Gastroesophageal sphincter (tissue), 4 donors: ENCODE measurements at regions not wholly inside any gene's neighbourhood (a gene's known extent, or its start where the extent isn't known, plus 50 kb on each side); places are given as distances from the start of the nearest gene placed in this dataset.
A peak's percentile ranks its signal among the peaks of the same experiment; 100 is the strongest.

Experiments
- ATAC-seq: fragments of 150-250 bp; one replicate; pipeline ENCODE4 v1.9.1; 2016; ENCODE audit warnings: mild to moderate bottlenecking, moderate library complexity
- H3K27ac ChIP-seq, 4 donors: fragments of 200-600 bp; sonication (generic) in 3 of 4; 1 replicate in 3 of 4; 2 replicates in 1 of 4; pipeline ENCODE4 v1.5.1; 2016 to 2019
- H3K27me3 ChIP-seq: fragments of 200-600 bp; sonication (generic); one replicate; pipeline ENCODE4 v1.5.1; 2019
- H3K36me3 ChIP-seq, 2 donors: fragments of 200-600 bp; sonication (generic); one replicate each; pipeline ENCODE4 v1.5.1; 2019; ENCODE audit warnings: control low read depth in 1 of 2
- H3K4me1 ChIP-seq, 3 donors: fragments of 200-600 bp; sonication (generic); 1 replicate in 2 of 3; 2 replicates in 1 of 3; pipeline ENCODE4 v1.5.1; 2016 to 2019; ENCODE audit warnings: control low read depth in 2 of 3
- H3K4me3 ChIP-seq, 2 donors: fragments of 200-600 bp; sonication (generic); one replicate each; pipeline ENCODE4 v1.5.1; 2019; ENCODE audit warnings: mild to moderate bottlenecking in 1 of 2, moderate library complexity in 1 of 2
- H3K9me3 ChIP-seq, 3 donors: fragments of 200-600 bp; sonication (generic); one replicate each; pipeline ENCODE4 v1.5.1; 2017 to 2019; ENCODE audit warnings: control low read depth in 2 of 3
- EP300 ChIP-seq: sonication (generic); formaldehyde crosslinking; IDR thresholded peaks from one replicate; pipeline ENCODE4 v1.6.1; 2017; ENCODE audit warnings: antibody characterized with exemption, mild to moderate bottlenecking
- POLR2A ChIP-seq, 2 donors: fragments of 450-650 bp; IDR thresholded peaks; one replicate each; pipeline ENCODE4 v1.6.1; 2017; ENCODE audit warnings: antibody characterized with exemption in 2 of 2, mild to moderate bottlenecking in 2 of 2, moderate library complexity in 1 of 2
- POLR2AphosphoS5 ChIP-seq: sonication (generic); formaldehyde crosslinking; IDR thresholded peaks from one replicate; pipeline ENCODE4 v1.6.1; 2017; ENCODE audit warnings: antibody characterized with exemption
- WGBS, 2 donors: methylation state at CpG; one replicate each; pipeline ENCODE4 v1.1.5; 2018; ENCODE audit warnings: low coverage in 1 of 2; 5-methylcytosine and 5-hydroxymethylcytosine counted together
- TF ChIP-seq, protein P1 (sequence below), 4 experiments: fragments of 200-600 bp in 2 of 4; fragments of 450-650 bp in 2 of 4; sonication (generic) in 1 of 4; IDR thresholded peaks; one replicate each; pipeline ENCODE4 v1.5.1; 2017 to 2019; ENCODE audit warnings: antibody characterized with exemption in 4 of 4, mild to moderate bottlenecking in 2 of 4, moderate library complexity in 2 of 4

DNA sequence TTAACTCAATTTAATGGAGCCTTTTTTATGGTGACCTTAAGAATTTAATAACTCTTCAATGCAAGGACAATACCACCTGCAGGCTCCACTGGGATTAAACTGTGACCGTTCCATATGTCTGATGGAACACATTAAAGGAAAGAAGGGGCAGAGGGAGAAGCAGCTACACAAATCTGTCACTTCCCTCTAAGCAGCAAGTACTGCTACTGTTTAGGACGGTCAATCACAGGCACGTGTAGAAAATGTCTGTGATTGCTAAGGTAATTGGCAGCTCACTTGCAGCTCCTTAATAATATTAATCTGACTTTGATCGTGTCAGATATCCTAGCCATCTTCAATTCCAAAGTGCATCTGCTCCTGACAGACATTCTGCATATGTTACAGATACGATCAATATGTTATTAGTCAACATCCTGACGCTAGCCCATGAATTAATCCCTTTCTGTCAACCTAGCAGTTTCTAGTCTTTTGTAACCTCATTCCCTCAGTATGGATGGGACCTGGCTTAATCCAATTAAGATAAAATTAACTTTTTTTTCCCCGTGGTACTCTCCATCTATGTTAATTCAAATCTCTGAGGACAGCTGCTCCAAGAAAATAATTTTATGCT lies 1012.4 kb downstream of the AMY1C start:
- Histone ChIP-seq H3K4me1 (no peaks in the 10 kb centered on the region), H3K27me3 (no peaks in the 10 kb centered on the region), H3K9me3 (no peaks in the 10 kb centered on the region), H3K4me3 (no peak overlapping the region), H3K27ac (no peak overlapping the region), H3K36me3 (no peaks in the 10 kb centered on the region)
- ATAC-seq: no peak
- WGBS, 2 donors: 49 to 64% methylated on average over 6 to 7 of the region's 7 CpGs
- TF ChIP-seq POLR2A (IDR thresholded peaks at IDR 0.05): no peak
- no peak for TF ChIP-seq POLR2AphosphoS5
- no peak for TF ChIP-seq EP300
- TF ChIP-seq, protein P1, sequence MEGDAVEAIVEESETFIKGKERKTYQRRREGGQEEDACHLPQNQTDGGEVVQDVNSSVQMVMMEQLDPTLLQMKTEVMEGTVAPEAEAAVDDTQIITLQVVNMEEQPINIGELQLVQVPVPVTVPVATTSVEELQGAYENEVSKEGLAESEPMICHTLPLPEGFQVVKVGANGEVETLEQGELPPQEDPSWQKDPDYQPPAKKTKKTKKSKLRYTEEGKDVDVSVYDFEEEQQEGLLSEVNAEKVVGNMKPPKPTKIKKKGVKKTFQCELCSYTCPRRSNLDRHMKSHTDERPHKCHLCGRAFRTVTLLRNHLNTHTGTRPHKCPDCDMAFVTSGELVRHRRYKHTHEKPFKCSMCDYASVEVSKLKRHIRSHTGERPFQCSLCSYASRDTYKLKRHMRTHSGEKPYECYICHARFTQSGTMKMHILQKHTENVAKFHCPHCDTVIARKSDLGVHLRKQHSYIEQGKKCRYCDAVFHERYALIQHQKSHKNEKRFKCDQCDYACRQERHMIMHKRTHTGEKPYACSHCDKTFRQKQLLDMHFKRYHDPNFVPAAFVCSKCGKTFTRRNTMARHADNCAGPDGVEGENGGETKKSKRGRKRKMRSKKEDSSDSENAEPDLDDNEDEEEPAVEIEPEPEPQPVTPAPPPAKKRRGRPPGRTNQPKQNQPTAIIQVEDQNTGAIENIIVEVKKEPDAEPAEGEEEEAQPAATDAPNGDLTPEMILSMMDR (IDR thresholded peaks at IDR 0.05): no peak

DNA sequence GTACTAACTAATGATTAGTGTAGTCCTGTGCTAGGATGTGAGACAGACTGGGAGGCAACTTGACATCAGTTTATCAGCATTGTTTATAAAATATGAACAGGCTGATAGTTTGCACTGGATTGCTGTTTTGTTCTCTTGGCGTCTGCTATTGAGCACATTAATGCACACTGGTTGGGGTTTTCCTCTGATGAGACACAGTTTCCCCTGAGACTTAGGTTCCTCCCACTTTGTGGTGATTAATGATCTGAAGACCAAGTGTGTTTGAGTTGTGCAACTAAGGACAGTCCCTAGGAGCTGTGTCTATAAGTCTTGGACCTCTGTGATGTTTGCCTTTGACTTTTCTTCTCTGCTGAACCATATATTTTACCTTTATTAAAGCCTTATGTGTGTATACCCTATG lies 1015.4 kb downstream of the AMY1C start:
- Histone ChIP-seq H3K27ac (no peak overlapping the region), H3K4me1 (no peaks in the 10 kb centered on the region), H3K36me3 (no peaks in the 10 kb centered on the region), H3K4me3 (no peak overlapping the region), H3K9me3 (no peaks in the 10 kb centered on the region), H3K27me3 (no peaks in the 10 kb centered on the region)
- WGBS, 2 donors: 0 to 40% methylated on average over 1 of the region's 1 CpG
- TF ChIP-seq EP300 (no peak), POLR2AphosphoS5 (no peak), POLR2A (IDR thresholded peaks at IDR 0.05) (no peak)
- TF ChIP-seq, protein P1 (IDR thresholded peaks at IDR 0.05): no peak
- no peak for ATAC-seq

DNA sequence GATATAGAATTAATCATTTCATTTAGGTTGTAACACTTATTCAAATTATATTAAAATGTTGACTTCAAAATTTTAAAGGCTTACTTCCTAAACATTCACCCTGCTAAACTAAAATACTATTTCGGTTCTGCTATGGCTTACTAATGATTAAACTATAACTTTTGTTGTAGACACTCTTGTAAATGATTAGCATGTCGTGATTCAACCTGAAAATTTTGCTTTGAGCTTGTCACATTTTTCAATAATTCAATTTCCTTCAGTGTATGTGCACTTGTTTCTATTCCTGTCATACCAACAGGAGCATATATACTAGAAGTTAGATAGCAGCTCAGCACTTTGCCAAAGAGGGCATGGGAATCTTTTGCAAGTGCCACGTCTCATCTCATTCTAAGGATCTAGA lies 1018.8 kb downstream of the AMY1C start:
- TF ChIP-seq EP300 (no peak), POLR2AphosphoS5 (no peak), POLR2A (IDR thresholded peaks at IDR 0.05) (no peak)
- TF ChIP-seq, protein P1 (IDR thresholded peaks at IDR 0.05): no peak
- ATAC-seq: no peak
- Histone ChIP-seq H3K36me3 (no peaks in the 10 kb centered on the region), H3K9me3 (no peaks in the 10 kb centered on the region), H3K4me3 (no peak overlapping the region), H3K4me1 (no peaks in the 10 kb centered on the region), H3K27ac (no peak overlapping the region), H3K27me3 (no peaks in the 10 kb centered on the region)
- WGBS, 2 donors: 68 to 79% methylated on average over 3 of the region's 3 CpGs

DNA sequence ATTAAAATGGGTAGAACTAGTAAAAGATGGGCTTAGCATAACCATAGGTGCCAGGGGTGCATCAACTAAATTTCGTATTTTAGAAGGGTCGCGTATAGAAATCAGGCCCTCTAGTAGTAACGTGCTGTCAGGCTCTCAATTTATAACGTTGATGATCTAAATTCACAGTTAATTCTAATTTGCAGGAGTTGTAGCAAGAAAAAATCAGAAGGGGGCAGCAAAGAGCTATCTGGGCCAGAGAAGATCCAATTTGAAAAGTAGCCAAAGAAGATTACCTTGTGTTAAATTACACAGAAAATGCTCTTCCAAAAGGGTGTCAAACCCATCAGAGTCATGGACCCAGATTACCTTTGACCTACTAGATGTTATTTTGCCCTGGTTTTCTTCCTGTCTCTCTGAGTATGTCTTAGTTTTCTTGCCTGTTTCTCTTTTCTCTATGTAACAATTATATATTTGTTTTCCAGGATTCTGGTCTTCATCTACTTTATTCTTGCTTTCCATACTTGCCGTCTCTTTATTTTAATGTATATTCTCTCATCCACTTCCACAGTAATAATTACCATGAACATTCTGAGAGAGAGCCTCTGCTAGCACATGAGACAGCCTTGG lies 1030.9 kb downstream of the AMY1C start:
- Histone ChIP-seq H3K4me1 (no peaks in the 10 kb centered on the region), H3K4me3 (no peak overlapping the region), H3K27me3 (no peaks in the 10 kb centered on the region), H3K27ac (no peak overlapping the region), H3K9me3 (no peaks in the 10 kb centered on the region), H3K36me3 (no peaks in the 10 kb centered on the region)
- 2 to 13% methylated on average over 5 to 6 of the region's 6 CpGs for WGBS, 2 donors
- no peak for TF ChIP-seq POLR2A (IDR thresholded peaks at IDR 0.05)
- TF ChIP-seq, protein P1 (IDR thresholded peaks at IDR 0.05): peak; percentile 33 to 65 (median 38)
- no peak for ATAC-seq

DNA sequence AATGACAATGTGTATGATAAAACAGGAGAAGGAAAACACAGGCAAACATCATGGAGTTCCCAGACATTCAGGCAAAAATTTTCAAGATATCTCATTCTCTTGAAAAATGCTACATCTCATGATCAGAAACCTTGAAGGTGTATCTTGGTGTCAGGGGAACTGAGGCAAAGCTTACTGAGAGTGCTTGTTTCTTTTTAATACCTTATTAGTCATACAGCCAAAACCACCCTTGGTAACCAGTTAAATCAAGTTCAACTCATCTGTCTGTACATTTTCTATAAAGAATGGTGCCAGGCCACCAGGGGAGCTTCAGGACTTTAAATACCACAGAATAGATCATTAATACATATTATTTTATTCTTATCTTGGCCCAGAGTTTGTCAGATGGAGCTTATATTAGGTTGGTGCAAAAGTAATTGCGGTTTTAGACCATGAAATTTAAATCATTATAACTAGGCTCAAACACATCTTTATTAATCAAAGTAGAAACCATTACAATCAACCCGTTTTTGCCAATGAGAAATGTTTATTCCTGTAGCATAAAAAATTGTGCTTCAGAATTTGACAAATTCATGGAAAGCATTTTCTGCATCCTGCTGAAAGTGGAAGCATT lies 1036.0 kb downstream of the AMY1C start:
- no peaks in the 10 kb centered on the region for H3K36me3 ChIP-seq
- WGBS, 2 donors: 71 to 86% methylated on average over 2 of the region's 2 CpGs
- H3K27ac ChIP-seq: no peak overlapping the region
- H3K4me1 ChIP-seq: no peaks in the 10 kb centered on the region
- H3K9me3 ChIP-seq: no peaks in the 10 kb centered on the region
- TF ChIP-seq POLR2A (IDR thresholded peaks at IDR 0.05): no peak
- TF ChIP-seq POLR2AphosphoS5: no peak
- no peak for TF ChIP-seq EP300
- TF ChIP-seq, protein P1 (IDR thresholded peaks at IDR 0.05): no peak
- H3K27me3 ChIP-seq: no peaks in the 10 kb centered on the region
- H3K4me3 ChIP-seq: no peak overlapping the region
- ATAC-seq: no peak
